Loucy (cell line): ENCODE measurements at regions not wholly inside any gene's neighbourhood (a gene's known extent, or its start where the extent isn't known, plus 50 kb on each side); places are given as distances from the start of the nearest gene placed in this dataset.

Source experiments
- H2AFZ ChIP-seq: fragments of 200-600 bp; sonication (generic); 2 replicates; pipeline ENCODE4 v1.6.0; 2016; ENCODE audit warnings: antibody characterized with exemption, mild to moderate bottlenecking, low read length, moderate library complexity
- H3F3A ChIP-seq: fragments of 200-600 bp; 2 replicates; pipeline ENCODE4 v1.6.0; 2016; ENCODE audit warnings: antibody characterized with exemption, low read depth, mild to moderate bottlenecking
- H3K27me3 ChIP-seq: fragments of 200-600 bp; sonication (generic); 2 replicates; pipeline ENCODE4 v1.6.1; 2014; ENCODE audit warnings: low read length, mild to moderate bottlenecking; ENCODE audit not compliant: insufficient read depth, poor library complexity, severe bottlenecking
- H3K36me3 ChIP-seq: fragments of 200-600 bp; sonication (generic); 2 replicates; pipeline ENCODE4 v1.6.1; 2016; ENCODE audit warnings: low read length; ENCODE audit not compliant: insufficient read depth
- H3K4me1 ChIP-seq: fragments of 200-600 bp; sonication (generic); 2 replicates; pipeline ENCODE4 v1.5.1; 2014; ENCODE audit warnings: low read length, mild to moderate bottlenecking; ENCODE audit not compliant: insufficient read depth, poor library complexity, severe bottlenecking
- H3K4me2 ChIP-seq: fragments of 200-600 bp; sonication (generic); 2 replicates; pipeline ENCODE4 v1.6.0; 2014; ENCODE audit warnings: antibody characterized with exemption, low read length, low read depth, mild to moderate bottlenecking; ENCODE audit not compliant: poor library complexity, severe bottlenecking
- H3K4me3 ChIP-seq: fragments of 200-600 bp; sonication (generic); 2 replicates; pipeline ENCODE4 v1.5.1; 2014; ENCODE audit warnings: low read length, mild to moderate bottlenecking, mixed read lengths; ENCODE audit not compliant: poor library complexity, severe bottlenecking
- H3K79me2 ChIP-seq: fragments of 200-600 bp; sonication (generic); 2 replicates; pipeline ENCODE4 v1.6.1; 2014; ENCODE audit warnings: low read length; ENCODE audit not compliant: insufficient read depth
- H3K9ac ChIP-seq: fragments of 200-600 bp; sonication (generic); 2 replicates; pipeline ENCODE4 v1.6.0; 2014; ENCODE audit warnings: mild to moderate bottlenecking, low read depth, low read length, moderate library complexity; ENCODE audit not compliant: poor library complexity, severe bottlenecking
- H3K9me2 ChIP-seq: fragments of 200-600 bp; sonication (generic); replicated peaks from 2 replicates; pipeline ENCODE4 v1.6.1; 2016; ENCODE audit warnings: low read depth, low read length, mixed read lengths
- H3K9me3 ChIP-seq: fragments of 200-600 bp; sonication (generic); 2 replicates; pipeline ENCODE4 v1.6.1; 2014; ENCODE audit warnings: mild to moderate bottlenecking, antibody characterized with exemption, low read length, low read depth; ENCODE audit not compliant: insufficient read depth
- H4K20me1 ChIP-seq: fragments of 200-600 bp; sonication (generic); 2 replicates; pipeline ENCODE4 v1.6.0; 2014; ENCODE audit warnings: antibody characterized with exemption, low read length, mild to moderate bottlenecking; ENCODE audit not compliant: insufficient read depth, poor library complexity, severe bottlenecking
- EZH2phosphoT487 ChIP-seq: fragments of 200-600 bp; IDR thresholded peaks from 2 replicates; pipeline ENCODE4 v1.6.1; 2018; ENCODE audit warnings: antibody characterized with exemption, mild to moderate bottlenecking, moderate library complexity, borderline replicate concordance
- TF ChIP-seq, protein P1 (sequence below): fragments of 200-600 bp; sonication (generic); conservative IDR thresholded peaks from 2 replicates; pipeline ENCODE4 v1.5.1; 2014; ENCODE audit warnings: mild to moderate bottlenecking, antibody characterized with exemption, low read length

DNA sequence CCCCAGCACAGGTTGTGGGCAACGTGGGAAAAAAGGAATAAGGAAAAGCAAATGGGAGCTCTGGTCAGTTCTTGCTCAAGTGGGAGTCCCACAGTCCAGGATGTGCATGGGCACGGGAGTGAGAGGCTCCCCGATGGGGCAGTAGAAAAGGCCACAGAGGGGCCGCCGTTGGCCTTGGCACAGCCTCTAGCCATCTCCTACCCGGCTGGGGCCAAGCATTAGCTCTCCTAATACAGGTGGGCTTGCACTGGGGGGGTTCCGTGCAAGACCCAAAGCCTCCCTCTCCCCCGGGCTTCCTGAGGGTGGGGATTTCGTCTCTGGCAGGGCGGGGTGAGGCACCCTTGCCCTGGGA lies 212.2 kb upstream of the MVB12B start:
- Histone ChIP-seq H3F3A (no peaks in the 10 kb centered on the region), H3K79me2 (no peaks in the 10 kb centered on the region), H3K36me3 (no peaks in the 10 kb centered on the region), H4K20me1 (no peaks in the 10 kb centered on the region), H3K9me3 (no peaks in the 10 kb centered on the region), H3K9me2 (no peaks in the 10 kb centered on the region), H2AFZ (no peak overlapping the region), H3K4me2 (no peak overlapping the region), H3K27me3 (no peaks in the 10 kb centered on the region), H3K4me1 (no peaks in the 10 kb centered on the region), H3K9ac (no peak overlapping the region), H3K4me3 (no peak overlapping the region)
- TF ChIP-seq, protein P1, sequence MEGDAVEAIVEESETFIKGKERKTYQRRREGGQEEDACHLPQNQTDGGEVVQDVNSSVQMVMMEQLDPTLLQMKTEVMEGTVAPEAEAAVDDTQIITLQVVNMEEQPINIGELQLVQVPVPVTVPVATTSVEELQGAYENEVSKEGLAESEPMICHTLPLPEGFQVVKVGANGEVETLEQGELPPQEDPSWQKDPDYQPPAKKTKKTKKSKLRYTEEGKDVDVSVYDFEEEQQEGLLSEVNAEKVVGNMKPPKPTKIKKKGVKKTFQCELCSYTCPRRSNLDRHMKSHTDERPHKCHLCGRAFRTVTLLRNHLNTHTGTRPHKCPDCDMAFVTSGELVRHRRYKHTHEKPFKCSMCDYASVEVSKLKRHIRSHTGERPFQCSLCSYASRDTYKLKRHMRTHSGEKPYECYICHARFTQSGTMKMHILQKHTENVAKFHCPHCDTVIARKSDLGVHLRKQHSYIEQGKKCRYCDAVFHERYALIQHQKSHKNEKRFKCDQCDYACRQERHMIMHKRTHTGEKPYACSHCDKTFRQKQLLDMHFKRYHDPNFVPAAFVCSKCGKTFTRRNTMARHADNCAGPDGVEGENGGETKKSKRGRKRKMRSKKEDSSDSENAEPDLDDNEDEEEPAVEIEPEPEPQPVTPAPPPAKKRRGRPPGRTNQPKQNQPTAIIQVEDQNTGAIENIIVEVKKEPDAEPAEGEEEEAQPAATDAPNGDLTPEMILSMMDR = no peak
- TF ChIP-seq EZH2phosphoT487 = no peak

DNA sequence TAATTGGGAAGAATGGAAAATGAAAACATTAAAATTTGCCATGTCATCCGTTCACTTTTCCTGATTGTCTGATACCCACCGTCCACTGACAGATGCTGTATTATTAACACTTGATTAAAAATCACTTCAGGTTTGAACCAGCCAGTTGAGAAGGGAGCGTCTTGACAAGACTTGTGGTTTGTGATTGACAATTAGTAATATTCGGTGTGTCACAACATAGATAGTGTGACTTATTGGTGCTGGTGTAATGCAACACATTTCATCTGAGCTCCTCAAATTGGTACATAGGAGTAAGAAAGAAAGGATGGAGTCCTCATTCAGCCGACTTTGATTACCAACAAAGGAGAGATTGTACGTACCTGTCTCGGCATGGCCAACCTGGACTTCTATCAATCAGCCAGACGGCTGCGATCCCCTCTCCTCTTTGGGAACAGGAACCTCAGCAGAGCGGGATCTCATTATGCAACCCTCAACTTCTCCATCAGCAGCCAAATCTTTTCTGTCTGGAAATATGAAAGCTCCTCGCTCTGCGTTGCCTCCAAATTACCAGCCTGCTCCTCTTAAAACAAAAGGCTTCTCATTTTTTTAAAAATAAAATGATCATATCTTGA lies 211.7 kb upstream of the MVB12B start:
- Histone ChIP-seq H3K27me3 (no peaks in the 10 kb centered on the region), H3K36me3 (no peaks in the 10 kb centered on the region), H4K20me1 (no peaks in the 10 kb centered on the region), H3K4me1 (no peaks in the 10 kb centered on the region), H3F3A (no peaks in the 10 kb centered on the region), H3K9me3 (no peaks in the 10 kb centered on the region), H3K9me2 (no peaks in the 10 kb centered on the region), H2AFZ (no peak overlapping the region), H3K79me2 (no peaks in the 10 kb centered on the region), H3K4me3 (no peak overlapping the region), H3K4me2 (no peak overlapping the region), H3K9ac (no peak overlapping the region)
- TF ChIP-seq EZH2phosphoT487 = no peak
- TF ChIP-seq, protein P1 = no peak

DNA sequence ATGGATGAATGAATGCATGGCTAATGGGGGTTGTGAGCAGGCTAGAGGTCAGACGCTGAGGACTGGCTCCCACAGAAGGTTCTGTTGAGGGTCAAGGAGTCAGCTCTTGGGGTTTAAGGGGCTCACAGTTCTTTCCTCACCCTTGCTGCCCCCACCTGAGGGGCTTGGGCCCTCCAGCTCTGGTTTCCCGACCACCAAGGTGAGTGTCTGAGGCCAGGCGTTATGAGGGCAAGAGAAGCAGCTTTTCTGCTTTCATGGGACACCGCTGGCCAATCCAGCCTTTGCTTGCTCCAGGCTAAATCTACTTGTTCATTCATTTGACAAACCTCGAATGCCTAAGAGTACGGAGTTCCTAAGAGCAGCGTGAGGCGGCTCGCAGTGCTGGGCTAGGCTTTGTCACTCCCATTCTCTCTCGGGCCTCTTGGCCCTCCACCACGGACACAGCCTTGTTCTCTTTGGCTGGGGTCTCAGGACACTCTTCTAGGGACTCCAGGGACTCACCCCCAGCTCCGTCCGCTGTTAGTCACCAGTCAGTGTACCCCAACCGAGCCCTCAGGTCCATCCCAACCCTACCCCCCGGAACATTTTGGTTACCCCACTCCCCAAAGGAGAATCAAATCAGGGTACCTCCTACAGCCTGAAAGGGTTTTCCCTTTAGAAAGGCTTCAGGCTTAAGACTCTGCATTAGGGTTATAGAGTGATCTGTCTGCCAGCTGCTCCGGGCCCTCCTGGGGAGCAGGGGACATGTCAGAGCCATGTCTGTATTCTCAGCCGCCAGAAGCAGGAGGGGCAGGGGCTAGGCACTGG lies 210.1 kb upstream of the MVB12B start:
- Histone ChIP-seq H3K27me3 (no peaks in the 10 kb centered on the region), H3K9me2 (no peaks in the 10 kb centered on the region), H3K4me3 (no peak overlapping the region), H3K9me3 (no peaks in the 10 kb centered on the region), H3K4me1 (no peaks in the 10 kb centered on the region), H3F3A (no peaks in the 10 kb centered on the region), H3K9ac (no peak overlapping the region), H3K36me3 (no peaks in the 10 kb centered on the region), H2AFZ (no peak overlapping the region), H3K79me2 (no peaks in the 10 kb centered on the region), H3K4me2 (no peak overlapping the region), H4K20me1 (no peaks in the 10 kb centered on the region)
- TF ChIP-seq, protein P1 = no peak
- TF ChIP-seq EZH2phosphoT487 = no peak
